LNCaP clone FGC (cell line): ENCODE measurements at regions not wholly inside any gene's neighbourhood (a gene's known extent, or its start where the extent isn't known, plus 50 kb on each side); places are given as distances from the start of the nearest gene placed in this dataset.

Experiments
- DNase-seq: peaks from one replicate; pipeline ENCODE4 v3.0.0-alpha.2; 2011; ENCODE audit warnings: low read depth
- H3K4me3 ChIP-seq: 2 replicates; pipeline ENCODE4 v1.5.1; 2011; ENCODE audit warnings: mild to moderate bottlenecking, low read depth, low read length, control low read depth
- CTCF ChIP-seq: IDR thresholded peaks from 2 replicates; pipeline ENCODE4 v1.5.1; 2012; ENCODE audit warnings: mild to moderate bottlenecking; ENCODE audit not compliant: control insufficient read depth, insufficient read depth; ENCODE audit errors: extremely low read depth

GRCh38 chr6:105794239-105794638, 291.9 kb upstream of the PRDM1 start:
- TF ChIP-seq CTCF = no peak
- DNase-seq = peak; percentile 68

GRCh38 chr6:105793130-105793529, 293.0 kb upstream of the PRDM1 start:
- no peak for DNase-seq
- H3K4me3 ChIP-seq = no peak overlapping the region
- TF ChIP-seq CTCF = no peak

More at GRCh38 chr6:105794239-105794638, 291.9 kb upstream of the PRDM1 start:
- H3K4me3 ChIP-seq = no peak overlapping the region

GRCh38 chr6:105791583-105792318, 294.4 kb upstream of the PRDM1 start:
- DNase-seq = no peak
- TF ChIP-seq CTCF = no peak
- H3K4me3 ChIP-seq = no peak overlapping the region

GRCh38 chr6:105791179-105791578, 295.0 kb upstream of the PRDM1 start:
- DNase-seq = no peak
- H3K4me3 ChIP-seq = no peak overlapping the region
- TF ChIP-seq CTCF = no peak

GRCh38 chr6:105790635-105791034, 295.5 kb upstream of the PRDM1 start:
- TF ChIP-seq CTCF = no peak
- no peak for DNase-seq
- H3K4me3 ChIP-seq = no peak overlapping the region

GRCh38 chr6:105789935-105790334, 296.2 kb upstream of the PRDM1 start:
- TF ChIP-seq CTCF = no peak
- H3K4me3 ChIP-seq = no peak overlapping the region
- DNase-seq = no peak

- DNase-seq = no peak
- no peak overlapping the region for H3K4me3 ChIP-seq
- no peak for TF ChIP-seq CTCF
Measured at GRCh38 chr6:105787747-105788146, 298.4 kb upstream of the PRDM1 start.
